ENCODE measurements at regions not wholly inside any gene's neighbourhood (a gene's known extent, or its start where the extent isn't known, plus 50 kb on each side); places are given as distances from the start of the nearest gene placed in this dataset.
A peak's percentile ranks its signal among the peaks of the same experiment; 100 is the strongest.

DNA sequence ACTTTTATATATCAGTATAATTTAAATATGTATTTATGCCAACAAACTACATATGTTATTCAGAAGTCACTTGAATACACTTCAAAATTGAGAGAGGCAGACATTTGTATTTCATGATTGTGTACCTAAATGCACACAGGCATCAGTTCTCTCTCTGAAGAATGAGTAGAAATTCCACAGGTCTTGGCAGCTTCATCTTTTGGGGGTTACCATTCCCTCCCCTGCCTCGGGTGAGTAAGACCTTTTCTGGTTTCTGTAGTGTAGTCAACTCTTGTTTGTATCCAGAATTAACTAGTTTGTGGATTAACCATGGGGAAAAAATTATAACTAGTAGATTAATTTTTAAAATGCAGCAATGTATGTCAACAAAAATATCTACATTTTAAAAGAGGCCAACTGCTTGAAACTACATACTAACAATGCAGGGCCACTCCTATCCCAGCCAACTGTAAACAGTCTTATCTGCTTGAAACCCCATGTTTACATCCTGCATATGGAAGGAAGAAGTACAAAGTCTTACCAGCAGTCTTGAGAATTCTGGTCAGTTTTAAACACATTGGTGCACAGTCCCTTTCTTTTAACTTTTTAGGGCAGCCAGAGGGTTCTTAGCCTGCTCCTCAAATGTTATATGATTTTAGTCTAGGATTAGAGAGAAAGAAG, 339.6 kb upstream of the KIF2A start:
- DNase-seq (ENCODE audit: low spot score): no peak

DNA sequence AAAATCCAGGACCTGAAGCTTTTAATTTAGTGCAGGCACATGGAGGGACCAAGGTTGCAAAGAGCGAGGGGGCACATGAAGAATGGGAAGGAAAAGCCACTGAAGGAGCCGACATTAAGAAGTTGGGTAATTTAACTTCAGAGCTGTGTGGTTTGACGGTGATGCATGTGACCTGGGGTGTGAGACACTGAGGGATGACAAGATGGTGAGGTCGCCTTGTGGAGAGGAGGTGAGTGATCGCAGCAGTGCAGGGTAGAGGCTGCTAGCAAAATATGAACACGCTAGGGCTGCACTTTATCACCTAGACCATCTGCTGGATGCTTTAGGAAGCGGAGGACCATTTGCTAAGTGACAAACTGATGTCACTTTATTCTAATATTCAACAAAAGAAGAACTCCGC, 339.0 kb upstream of the KIF2A start:
- DNase-seq (ENCODE audit: low spot score): no peak

DNA sequence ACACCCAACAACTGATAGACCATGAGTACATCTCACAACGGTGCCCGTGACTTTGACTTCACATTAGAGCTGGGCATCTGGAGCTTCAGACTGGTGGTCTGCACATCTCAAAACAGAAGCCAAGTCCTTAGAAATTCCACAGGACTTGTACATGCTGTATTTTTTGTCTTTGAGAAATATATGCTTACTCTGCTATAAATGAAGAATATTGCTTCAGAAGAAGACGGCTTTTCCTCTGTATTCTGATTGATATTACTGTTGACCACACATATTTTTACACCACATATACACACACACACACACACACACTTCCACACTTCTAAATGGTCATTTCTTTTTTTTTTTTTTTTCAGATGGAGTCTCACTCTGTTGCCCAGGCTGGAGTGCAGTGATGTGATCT, 338.3 kb upstream of the KIF2A start:
- no peak for DNase-seq (ENCODE audit: low spot score)

DNA sequence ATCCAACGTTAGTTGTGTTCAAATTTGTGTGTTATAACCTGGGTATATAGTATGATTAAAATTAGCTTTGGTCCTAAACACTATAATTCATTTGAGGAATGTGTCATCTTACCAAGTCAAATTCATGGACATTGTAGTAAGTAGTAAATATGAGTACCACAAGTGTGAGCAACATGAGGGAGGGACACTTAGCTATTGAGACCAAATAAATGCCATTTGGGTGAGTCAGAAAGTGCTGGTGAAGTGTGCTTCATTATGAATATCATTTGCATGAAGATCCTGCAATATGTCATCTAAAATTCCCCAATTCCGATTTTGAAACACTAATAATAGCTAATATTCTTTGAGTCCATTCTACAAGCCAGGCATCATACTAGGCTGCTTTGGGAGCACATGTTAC, 336.7 kb upstream of the KIF2A start:
- no peak for DNase-seq (ENCODE audit: low spot score)

DNA sequence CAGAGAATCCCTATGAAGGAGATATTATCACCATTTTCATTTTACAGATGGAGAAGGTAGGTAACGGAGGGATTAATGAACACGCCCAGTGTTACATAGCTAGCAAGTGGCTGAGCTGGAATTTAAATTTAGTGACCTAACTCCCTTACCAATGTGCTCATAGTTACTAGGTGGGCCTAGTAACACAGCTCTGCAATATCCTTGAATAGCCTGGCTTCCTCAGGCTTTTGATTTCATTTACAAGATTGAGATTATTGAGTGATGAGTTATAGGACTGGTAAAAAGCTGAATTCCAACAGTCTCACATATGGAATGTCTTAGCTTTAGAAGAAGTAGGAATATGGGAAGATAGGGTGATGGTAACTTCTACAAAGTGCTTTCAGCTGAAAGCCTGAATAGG, 336.3 kb upstream of the KIF2A start:
- DNase-seq (ENCODE audit: low spot score): no peak

DNA sequence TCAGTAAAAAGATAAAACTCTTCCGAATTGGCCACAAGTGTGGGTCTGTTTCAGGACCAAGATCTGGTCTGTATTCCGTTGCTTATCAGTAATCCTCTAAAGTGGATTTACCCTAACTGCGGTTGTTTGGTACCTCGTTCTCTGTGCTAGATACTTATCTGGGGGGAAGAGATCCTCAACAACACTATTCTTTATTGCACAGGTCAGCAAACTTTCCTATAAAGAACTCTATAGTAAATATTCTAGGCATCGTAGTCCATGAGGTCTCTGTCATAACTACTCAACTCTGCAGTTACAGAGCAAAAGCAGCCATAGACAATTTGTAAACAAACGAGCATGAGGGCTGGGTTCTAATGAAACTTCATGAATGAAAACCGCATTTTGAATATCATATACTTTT, 335.8 kb upstream of the KIF2A start:
- no peak for DNase-seq (ENCODE audit: low spot score)

DNA sequence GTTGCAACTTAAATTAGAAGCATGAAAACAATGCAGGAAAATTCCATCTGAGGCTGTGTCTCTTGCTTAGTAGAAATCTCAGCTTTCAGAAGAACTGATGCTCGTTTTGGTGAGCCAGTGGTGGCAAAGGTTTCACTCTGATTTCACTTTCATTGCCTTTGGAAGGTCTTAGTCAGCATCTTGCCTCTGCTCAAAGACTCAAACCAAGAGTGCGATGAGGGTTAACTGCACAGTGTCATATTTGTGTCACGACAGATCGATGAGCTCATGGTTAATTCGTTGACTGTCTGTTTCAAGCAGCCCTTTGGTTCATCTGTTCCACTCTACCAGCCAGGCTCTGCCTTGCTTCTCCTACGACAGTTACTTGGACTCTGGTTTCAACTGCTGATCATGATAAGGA, 331.3 kb upstream of the KIF2A start:
- DNase-seq (ENCODE audit: low spot score): no peak

DNA sequence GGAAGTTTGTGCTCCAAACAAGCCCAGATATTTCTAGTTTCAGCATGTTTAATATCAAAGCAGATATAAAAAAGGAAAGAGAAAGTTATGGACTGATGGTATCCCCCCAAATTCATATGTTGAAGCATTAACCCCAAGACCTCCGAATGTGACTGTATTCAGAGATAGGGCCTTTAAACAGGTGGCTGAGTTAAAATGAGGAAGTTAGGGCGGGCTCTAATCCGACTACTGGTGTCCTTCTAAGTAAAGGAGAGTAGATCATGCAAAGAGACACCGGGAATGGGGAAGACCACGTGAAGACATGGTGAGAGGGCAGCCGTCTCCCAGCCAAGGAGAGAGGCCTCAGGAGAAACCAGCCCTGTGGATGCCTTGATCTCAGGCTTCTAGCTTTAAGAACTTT, 324.1 kb upstream of the KIF2A start:
- DNase-seq (ENCODE audit: low spot score): no peak

DNA sequence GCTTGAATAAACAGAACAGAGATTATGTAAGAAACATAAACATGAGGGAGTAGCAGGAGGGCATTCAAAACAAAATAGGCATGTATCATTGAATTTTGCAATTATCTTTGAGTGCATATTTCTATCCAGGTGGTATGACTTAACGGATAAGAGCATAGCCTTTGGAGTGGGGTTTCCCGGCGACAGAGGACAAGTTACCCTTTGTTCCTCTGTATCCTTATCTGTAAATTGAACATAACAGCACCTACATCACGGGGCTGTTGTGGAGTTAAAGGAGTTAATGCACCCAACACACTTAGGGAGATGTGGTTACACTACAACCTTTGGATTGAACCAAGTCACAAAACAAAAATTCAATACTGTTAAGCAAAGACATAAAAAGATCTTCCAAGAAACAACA, 314.6 kb upstream of the KIF2A start:
- DNase-seq (ENCODE audit: low spot score): no peak

DNA sequence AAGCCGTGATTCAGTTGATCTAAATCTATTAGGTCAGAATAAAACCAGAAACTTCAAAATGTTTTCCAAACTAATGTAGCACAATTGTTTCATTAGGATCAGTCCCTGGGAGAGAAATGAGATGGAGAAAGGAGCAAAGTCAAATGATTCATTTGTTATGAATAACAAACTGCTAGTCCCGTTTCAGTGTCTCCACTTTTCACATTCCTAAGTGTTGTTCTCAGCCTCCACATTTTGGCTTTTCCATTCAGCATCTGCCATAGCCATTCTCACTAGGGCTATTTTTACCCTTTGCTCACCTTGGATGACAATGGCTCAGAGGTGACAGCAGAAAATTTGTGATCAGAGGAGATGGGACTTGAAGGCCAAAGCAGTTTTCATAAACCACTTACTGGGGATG, 314.1 kb upstream of the KIF2A start:
- DNase-seq (ENCODE audit: low spot score): no peak

DNA sequence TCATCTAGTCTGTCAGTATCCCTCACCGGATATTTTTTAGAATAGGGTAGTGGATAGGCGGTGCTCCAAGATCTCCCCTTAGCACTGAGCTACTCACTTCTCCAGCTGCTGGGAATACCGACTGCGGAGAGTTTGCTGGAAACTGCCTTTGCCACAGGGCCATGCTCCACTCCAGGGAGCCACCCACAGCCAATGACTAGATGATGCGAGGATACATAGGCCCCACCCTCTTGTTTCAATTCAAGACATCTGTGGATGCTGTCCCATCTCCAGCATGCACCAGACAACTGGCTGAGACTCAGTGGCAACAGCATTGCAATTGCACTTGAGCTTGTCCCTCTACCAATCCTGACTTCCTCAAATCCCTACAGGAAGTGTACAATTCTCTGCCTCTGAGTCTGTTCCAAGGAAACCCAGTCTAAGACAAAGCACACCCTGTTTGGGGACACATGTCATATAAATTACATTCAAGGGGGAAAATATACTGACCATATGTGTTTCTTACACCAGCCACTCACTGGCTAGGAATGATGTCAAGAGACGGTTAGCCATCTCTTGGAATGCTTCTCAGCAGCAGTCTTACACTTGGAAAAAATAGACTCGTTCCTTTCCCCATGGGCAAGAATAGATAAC, 312.6 kb upstream of the KIF2A start:
- DNase-seq (ENCODE audit: low spot score): no peak

DNA sequence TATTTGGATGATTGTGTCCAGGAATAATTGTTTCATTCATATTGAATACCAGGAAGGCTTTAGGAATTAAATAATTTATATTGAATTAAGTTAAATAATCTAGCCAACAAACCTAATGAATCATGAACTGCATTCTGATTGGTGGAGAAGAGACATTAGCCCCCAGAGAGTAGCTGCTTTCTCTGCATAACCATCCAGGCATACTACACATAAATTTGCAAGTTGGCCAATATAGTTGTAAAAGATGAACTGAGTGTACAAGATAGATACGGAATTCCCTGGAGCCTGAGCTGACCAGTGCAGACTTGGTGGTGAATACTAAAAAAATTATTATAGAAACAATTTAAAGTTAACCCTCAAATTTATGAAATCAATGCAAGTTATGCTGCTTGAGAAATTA, 311.8 kb upstream of the KIF2A start:
- no peak for DNase-seq (ENCODE audit: low spot score)

DNA sequence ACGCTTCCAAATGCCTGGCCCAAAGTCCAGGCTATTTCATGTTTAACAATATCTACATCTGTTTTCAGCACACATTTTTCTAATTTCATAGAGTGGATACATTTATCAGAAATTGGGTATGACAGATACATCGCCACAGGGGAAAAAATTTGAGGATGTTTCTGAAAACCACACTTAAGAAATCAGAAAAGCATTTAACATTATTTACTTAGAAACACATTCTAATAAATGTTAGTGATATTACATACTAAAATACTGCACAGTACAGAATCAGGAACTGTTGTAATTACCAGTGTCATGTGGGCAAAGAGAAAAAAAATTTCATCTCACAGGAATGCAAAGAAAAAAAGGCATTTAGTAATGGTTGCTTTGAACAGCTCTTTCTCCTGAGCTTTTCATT, 310.5 kb upstream of the KIF2A start:
- no peak for DNase-seq (ENCODE audit: low spot score)

DNA sequence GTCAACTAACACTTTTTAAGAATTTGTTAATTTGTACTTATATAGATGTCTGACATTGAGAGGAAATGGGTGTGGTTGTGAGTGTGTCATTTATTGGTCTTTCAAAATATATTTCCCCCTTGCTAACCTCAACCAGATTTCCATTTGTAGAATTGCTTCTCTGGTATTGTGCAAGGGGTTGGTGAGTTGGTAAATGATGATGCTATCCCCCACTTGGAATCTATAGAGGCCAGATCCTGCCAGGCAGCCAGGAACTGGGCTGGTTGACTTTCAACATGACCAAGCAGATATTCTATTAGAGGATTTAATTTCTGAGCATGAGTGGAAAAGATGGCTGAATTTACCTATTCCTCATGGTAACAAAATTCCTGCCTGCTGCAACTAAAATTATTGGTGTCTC, 306.6 kb upstream of the KIF2A start:
- DNase-seq (ENCODE audit: low spot score): no peak

DNA sequence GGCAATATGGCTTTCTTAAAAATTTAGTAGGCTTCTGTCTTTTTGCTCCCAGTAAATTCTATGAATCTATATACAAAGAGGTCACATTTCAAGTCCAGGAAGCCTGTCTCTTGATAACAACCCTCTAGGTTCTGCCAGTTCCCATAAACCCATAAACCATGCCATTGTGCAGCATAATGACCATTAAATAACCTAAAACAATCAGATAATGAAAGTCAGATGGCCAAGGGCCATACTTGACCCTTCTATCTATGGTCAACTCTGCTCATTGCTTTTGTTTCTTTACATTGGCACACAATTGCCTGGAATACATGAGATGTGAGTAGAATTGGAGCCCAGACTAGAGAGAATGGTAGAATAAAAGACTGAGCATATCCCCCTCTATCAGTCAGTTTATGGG, 305.4 kb upstream of the KIF2A start:
- DNase-seq (ENCODE audit: low spot score): no peak

DNA sequence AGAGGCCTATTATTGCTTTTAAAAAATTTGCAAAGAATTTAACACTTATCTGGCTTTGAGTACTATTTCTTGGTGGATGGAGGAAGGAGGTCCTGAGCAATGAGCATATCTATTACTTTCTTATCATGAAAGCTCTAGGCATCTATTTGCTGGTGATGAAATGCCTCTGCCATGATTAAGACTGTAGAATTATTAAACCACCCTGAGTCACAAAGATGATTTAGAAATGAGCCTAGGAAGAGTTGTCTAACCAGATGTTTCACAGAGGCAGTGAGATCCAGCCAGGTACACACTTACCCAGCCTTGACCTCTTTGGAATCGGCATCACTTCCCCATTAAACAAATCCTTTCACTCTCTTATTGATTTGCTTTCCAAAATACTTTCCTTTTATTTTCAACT, 304.4 kb upstream of the KIF2A start:
- no peak for DNase-seq (ENCODE audit: low spot score)

DNA sequence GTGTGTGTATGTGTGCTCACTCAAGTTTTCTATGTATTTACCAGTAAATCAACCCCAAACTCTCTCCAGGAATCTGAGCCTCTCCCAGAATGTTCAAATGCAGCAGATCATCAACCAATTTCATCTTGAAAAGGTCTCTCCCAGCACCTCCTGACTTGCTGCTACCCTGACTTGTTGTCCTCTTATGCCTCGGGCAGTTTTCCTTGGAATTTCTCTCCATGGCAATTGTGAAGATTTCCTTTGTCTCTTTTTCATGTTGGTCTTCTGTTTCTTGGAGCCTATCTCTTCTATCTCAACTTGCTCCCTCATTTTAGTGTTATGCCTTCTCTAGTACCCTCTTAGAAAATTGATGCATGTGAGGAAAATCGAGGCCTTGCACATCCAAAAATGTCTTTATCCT, 303.6 kb upstream of the KIF2A start:
- no peak for DNase-seq (ENCODE audit: low spot score)

DNA sequence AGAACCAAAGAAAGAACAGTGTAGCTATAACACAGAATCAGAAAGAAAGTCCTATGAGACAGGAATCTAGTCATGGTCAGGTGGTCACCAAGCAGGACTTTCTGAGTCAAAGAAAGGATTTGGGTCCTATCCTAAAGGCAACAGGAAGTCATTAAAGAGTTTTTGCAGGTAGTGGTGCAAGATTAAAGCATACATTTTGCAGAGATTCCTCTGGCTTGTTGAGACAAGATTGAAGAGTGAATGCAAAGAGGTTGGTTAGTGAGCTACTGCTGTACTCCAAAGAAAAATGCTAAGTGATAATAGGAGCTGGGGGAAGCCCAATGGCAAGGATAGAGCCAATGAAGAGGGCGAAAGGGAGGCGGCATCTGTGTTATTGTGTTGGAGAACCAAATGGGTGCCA, 300.5 kb upstream of the KIF2A start:
- DNase-seq (ENCODE audit: low spot score): no peak

DNA sequence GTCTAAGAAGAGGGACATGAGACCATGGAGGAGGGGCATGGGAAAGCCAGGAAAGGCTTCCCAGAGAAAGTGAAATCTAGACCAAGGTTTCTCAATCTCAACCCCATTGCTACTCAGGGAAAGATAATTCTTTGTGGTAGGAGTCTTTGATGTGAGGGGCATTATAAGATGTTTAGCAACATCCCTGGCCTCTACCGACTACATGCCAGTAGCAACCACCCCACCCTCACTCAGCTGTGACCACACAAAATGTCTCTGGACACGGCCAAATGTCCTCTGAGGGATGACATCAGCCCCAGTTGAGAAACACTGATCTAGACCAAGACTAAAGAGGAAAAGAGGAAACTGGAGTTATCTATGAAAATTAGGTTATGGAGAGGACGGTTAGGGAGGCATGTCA, 298.5 kb upstream of the KIF2A start:
- DNase-seq (ENCODE audit: low spot score): no peak

DNA sequence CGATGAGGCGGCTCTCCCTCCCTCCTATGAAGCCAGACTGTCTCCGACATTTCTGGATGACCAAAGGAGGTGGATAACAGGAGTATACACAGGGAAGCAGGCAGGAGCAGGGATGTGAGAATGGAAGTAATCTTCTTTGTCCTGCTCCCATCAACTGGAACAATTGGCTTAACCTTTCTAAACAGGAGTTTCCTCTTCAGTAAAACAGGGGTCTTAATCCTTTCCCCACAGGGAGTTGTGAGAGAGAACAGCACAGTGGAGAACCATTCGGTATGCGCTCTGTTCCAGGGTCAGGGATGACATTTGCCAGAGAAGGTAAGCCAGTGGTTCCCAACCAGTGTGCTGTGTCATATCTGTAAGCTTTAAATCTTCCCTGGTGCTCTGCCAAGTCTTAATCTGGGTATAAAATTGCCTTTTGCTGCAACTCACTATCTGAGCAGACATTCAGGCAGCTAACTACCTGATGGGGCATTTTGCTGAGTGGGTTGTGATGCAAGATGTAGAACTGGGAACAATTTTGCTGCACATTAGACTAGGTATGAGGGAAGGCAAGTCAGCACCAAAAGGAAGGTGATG, 294.8 kb upstream of the KIF2A start:
- DNase-seq (ENCODE audit: low spot score): no peak

DNA sequence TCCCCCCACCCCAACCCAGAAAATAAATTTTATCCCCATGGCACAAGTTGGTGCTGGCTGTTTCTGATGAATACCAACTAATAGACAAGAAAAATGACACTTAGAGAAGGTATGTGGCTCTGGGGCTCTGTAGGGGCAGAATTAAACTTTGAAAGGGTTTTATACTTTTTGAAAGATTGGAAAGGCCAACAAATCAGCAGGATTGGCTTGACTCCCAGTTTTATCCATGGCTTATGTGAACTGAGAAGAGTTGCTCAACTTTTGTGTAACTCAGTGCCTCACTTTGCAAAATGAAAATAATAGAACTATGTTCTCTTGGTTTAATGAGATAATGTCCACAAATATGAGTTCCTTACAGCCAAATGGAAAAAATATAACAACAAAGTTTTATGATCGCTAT, 288.9 kb upstream of the KIF2A start:
- no peak for DNase-seq (ENCODE audit: low spot score)

DNA sequence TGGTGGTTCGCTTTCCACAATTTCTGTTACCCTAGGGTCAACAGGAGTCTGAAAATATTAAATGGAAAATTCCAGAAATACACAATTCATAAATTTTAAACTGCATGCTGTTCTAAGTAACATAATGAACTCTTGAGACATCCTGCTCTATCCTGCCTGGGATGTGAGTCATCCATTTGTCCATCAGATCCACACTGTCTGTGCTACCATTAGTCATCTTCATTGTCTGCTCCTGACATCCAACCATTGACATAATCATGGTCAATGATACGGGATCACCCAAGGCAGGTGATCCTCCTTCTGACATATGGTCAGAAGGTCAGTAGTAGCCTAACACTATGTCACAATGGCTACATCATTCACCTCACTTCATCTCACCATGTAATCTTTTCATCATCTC, 276.7 kb upstream of the KIF2A start:
- DNase-seq (ENCODE audit: low spot score): peak; percentile 3

DNA sequence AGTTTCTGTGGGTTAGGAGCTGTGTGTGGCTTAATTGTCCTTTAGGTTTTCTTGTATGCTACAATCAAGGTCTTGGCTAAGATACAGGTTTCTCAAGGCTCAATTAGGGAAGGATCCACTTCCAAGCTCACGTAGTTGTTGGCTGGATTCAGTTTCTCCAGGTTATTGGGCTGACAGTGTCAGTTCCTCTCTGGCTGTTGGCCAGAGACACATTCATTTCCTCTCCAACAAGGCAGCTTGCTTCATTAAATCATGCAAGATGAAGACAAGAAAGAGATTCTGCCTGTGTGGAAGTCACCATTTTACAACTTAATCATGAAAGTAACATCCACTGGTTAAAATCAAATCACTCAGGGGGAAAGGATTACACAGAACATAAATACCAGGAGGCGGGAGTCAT, 275.7 kb upstream of the KIF2A start:
- DNase-seq (ENCODE audit: low spot score): no peak

DNA sequence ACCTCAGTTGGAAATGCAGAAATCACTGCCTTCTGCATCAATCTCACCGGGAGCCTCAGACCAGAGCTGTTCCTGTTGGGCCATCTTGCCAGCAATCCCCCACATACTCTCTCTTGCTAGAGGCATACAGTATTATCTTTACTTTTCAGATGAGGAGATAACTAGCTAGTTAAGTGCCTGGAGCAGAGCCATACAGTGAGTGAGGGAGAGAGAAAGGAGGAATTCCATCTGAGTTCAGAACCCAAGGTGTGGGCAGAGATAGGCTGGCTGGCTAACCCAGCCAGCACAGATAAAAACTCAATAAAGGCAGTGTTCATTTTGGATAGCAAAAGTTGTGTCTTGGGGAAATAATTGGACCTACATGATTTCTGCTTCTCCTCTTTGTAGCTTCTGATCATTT, 268.0 kb upstream of the KIF2A start:
- no peak for DNase-seq (ENCODE audit: low spot score)
